ENCODE measurements at regions not wholly inside any gene's neighbourhood (a gene's known extent, or its start where the extent isn't known, plus 50 kb on each side); places are given as distances from the start of the nearest gene placed in this dataset.
"Not testable (repeated sequence)": the region's sequence is repeated elsewhere in the genome, so short reads cannot be mapped to it uniquely, and the experiment has no call there.

DNA sequence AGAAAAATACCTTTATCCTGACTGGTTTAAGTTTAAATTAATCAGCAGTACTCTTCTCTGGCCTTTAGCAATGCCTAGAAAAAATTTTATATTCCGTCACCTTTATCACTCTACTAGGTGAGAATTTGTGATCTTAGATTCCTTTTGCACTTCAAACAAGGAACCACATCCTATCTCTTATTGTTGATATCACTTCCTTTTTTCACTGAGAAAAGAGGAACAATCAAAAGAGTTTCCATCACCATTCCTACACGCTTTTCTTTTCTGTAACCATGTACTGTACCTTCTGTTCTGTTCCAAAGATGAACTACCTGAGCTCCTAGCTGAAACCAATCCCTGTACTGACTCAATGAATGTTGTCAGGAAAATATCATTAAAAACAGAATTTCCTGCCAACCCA, 1379.0 kb upstream of the MIR17HG start:
- DNase-seq (ENCODE audit: low spot score) = no peak

DNA sequence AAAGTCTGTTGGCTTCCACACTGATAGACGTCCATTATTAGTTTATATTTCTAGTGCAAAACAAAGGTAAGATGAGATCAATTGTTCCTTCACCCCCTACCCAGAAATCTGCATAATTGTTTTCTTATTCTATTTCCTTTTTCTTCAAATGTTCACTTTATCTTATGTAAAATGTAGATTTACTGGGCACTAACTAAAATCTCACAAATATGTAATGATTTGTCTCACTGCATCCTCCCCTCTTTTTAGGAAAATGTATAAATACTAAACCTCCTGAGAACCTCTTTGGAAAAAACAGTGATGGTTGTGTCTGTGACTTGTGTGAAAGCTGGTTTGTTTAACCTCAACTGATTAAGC, 1377.2 kb upstream of the MIR17HG start:
- no peak for DNase-seq (ENCODE audit: low spot score)

- DNase-seq (ENCODE audit: low spot score) = no peak
These were observed 1370.3 kb upstream of the MIR17HG start for GRCh38 chr13:89977203-89977602.

DNA sequence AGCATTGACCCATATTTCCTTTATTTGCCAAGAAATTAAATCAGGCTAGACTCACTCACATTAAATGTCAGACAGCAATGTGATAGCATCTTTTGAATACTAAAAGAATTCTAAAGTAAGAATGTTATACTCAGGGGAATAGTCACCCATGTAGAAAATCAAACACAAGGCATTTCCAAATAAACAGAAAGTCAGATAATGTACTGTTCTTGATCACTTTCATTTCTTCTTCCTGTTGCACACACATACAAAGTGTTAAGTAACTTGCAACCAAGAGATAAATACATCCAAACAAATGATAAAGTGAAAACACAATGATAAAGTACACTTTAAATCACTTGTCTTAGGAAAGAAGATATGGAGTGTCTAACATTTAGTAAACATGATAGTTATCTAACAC, 1366.6 kb upstream of the MIR17HG start:
- no peak for DNase-seq (ENCODE audit: low spot score)

- no peak for DNase-seq (ENCODE audit: low spot score)
These were observed 1364.9 kb upstream of the MIR17HG start for GRCh38 chr13:89982407-89983095.

GRCh38 chr13:89988206-89988605, 1359.3 kb upstream of the MIR17HG start:
- no peak for DNase-seq (ENCODE audit: low spot score)

DNA sequence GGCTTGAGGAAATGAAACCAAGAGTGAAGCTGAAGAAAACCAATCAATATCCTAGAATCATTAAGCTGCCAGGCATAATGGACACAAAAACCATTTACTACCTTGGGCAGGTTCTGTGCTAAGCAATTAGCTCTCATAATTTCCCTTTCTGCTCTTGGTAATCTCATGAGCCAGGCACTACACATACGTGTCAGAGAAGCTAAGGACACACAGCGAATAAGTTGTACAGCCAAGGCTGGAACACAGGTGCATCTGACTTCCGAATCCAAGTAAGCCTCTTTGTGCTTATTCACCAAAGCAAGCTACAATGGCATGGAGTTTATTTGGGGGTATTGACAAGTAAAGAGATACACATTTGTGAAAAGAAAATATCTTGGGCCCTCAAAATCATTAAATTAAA, 1343.9 kb upstream of the MIR17HG start:
- DNase-seq (ENCODE audit: low spot score) = no peak

- DNase-seq (ENCODE audit: low spot score) = no peak
These were observed 1338.8 kb upstream of the MIR17HG start for GRCh38 chr13:90008707-90009149.

GRCh38 chr13:90014038-90014437, 1333.4 kb upstream of the MIR17HG start:
- no peak for DNase-seq (ENCODE audit: low spot score)

- DNase-seq (ENCODE audit: low spot score) = no peak
These were observed 1331.7 kb upstream of the MIR17HG start for GRCh38 chr13:90015565-90016507.

- DNase-seq (ENCODE audit: low spot score) = no peak
These were observed 1330.8 kb upstream of the MIR17HG start for GRCh38 chr13:90016688-90017087.

- no peak for DNase-seq (ENCODE audit: low spot score)
These were observed 1326.9 kb upstream of the MIR17HG start for GRCh38 chr13:90020536-90021070.

DNA sequence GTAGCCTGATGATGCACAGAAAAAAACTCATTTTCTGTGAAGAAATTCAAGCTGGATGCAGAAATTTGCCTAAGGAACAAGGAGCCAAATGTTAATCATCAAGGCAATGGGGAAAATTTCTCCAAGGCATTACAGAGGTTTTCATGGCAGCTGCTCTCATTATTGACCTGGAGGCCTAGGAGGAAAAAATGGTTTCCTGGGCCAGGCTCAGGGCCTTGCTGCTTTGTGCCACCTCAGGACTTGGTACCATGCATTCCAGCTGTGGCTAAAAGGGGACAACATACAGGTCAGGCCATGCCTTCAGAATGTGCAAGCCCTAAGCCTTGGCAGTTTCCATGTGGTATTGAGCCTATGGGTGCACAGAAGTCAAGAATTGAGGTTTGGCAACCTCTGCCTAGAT, 1320.1 kb upstream of the MIR17HG start:
- DNase-seq (ENCODE audit: low spot score) = no peak

- no peak for DNase-seq (ENCODE audit: low spot score)
These were observed 1315.2 kb upstream of the MIR17HG start for GRCh38 chr13:90032313-90032712.

DNA sequence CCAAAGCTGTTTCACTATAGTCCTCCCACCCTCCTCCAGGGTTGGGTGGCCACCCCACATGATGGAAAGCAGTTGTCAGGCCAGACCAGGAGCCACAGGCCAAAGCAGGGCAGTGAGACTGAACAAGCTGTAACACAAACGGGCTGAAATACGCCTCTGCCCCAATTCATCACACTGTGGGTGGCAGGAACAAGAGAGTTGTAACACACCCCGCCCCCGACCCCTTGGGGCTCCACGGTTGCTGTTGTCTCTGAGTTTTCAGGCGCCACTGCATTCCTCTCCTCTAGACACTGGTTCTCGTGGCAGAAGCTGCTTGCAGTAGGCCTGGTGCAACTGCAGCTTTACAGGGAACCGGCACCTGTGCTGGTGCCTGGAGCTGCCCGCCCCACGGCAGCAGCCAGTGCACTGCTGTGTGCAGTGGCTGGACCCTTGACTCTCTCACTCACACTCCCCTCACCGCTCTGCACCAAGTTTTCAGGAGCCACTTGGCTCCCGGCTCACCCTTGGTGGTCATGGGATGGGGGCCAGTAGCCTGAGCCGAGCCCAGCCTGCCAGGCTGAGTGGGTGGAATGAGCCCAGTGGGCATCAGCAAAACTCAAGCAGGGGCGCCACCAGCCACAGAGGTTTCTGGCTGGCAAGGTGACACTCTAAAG, 1314.5 kb upstream of the MIR17HG start:
- no peak for DNase-seq (ENCODE audit: low spot score)

GRCh38 chr13:90039516-90039915, 1308.0 kb upstream of the MIR17HG start:
- no peak for DNase-seq (ENCODE audit: low spot score)

DNA sequence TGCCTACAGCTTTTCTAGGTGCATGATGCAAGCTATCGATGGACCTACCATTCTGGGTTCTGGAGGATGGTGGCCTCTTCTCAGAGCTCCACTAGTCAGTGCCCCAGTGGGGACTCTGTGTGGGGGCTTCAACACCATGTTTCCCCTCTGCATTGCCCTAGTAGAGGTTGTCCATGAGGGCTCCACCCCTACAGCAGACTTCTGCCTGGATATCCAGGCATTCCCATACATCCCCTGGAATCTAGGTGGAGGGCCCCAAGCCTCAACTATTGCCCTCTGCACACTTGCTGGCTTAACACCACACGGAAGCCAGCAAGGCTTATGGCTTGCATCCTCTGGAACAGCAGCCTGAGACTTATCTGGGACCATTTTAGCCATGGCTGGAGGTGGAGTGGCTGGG, 1299.9 kb upstream of the MIR17HG start:
- DNase-seq (ENCODE audit: low spot score) = no peak

DNA sequence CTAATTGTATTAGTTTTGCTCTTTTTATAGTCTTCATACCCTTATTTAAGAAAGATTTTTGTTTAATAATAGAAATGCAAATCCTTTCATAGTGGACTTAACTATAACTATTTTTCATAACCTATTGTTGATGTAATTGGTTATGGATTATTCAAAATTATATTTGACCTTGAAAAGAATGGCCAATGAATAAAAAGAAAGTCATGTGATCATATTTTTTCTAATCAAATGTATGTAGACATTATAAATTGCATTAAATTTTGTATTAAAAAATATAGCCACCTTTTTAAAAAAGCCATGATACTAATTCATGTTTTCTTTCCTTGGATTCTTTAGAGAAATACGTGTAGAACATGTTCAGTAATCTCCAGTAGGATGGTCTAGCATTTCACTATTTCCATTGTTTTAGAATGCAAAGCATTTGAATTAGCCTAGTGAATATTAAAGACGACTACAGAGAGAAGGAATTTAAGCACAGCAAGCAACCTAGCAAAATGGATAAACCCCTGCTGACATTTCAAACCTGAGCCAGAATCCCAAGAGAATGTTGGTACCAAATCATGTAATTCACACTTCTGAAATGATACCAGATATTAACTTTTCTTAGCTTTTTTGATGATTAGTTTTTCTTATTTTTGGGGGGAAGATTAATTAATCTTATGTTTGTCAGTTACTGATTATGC, 1297.4 kb upstream of the MIR17HG start:
- no peak for DNase-seq (ENCODE audit: low spot score)

GRCh38 chr13:90055121-90055520, 1292.4 kb upstream of the MIR17HG start:
- no peak for DNase-seq (ENCODE audit: low spot score)

- DNase-seq (ENCODE audit: low spot score) = no peak
These were observed 1291.7 kb upstream of the MIR17HG start for GRCh38 chr13:90055760-90056159.

GRCh38 chr13:90064226-90064625, 1283.3 kb upstream of the MIR17HG start:
- DNase-seq (ENCODE audit: low spot score) = not testable (repeated sequence)

DNA sequence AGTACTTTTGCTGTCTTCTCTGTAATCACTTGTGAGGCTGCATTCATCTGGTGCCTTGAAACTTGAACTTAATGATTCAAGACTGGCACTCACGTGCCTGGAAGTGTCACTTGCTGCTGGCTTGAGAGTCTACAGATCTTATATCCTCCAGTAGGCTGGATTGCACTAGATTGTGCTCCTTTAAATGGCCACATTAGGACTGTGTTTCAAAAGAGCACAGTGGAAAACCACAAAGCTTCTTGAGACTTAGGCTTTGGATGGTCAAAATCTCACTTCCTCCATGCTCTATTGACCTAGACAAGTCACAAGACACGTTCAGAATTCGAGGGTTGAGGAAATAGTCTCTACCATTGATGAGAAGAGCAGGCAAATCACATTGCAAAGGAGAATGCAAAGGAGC, 1278.8 kb upstream of the MIR17HG start:
- DNase-seq (ENCODE audit: low spot score) = no peak

Data from COLO829 (cell line).